ENCODE measurements at regions not wholly inside any gene's neighbourhood (a gene's known extent, or its start where the extent isn't known, plus 50 kb on each side); places are given as distances from the start of the nearest gene placed in this dataset.

DNA sequence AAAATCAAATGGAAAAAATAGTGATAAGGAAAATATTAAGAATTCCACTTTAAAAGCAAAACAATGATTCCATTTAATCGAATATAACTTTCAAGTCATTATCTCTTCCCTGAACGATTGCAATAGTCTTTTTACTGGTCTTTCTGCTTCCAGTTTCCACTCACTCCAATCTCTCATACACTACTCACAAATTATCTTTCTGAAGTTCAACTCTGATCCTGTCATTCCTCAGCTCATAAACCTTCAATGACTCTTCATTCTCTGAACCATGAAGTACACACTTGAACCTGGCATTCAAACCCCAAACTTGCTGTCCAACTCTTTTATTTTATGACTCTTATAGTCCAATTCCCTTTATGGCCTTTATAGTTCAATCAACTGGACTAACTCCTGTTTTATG, 304.1 kb upstream of the TCF21 start:
- no peaks in the 10 kb centered on the region for H3K9me3 ChIP-seq (ENCODE audit: low read length)
- FAIRE-seq = no peak
- CTCF ChIA-PET (ENCODE audit: low intra/inter-chr PET ratio, low total read pairs) = no interaction called here

GRCh38 chr6:133585978-133586377, 302.9 kb upstream of the TCF21 start:
- Histone ChIP-seq H4K20me1 (ENCODE audit: insufficient read depth, low read length) (no peaks in the 10 kb centered on the region), H3K9ac (ENCODE audit: insufficient read depth, low read depth, low read length) (no peak overlapping the region), H3K9me3 (ENCODE audit: low read length) (no peaks in the 10 kb centered on the region), H2AFZ (ENCODE audit: low read length) (no peak overlapping the region), H3K79me2 (ENCODE audit: insufficient read depth, low read length) (no peaks in the 10 kb centered on the region), H3K36me3 (replicated peaks in 1 of 2; ENCODE audit: control insufficient read depth in 1 of 2, insufficient read depth in 2 of 2, low read length in 2 of 2) (no peaks in the 10 kb centered on the region), H3K27me3 (ENCODE audit: control insufficient read depth in 1 of 2, insufficient read depth in 2 of 2, low read length in 2 of 2) (no peaks in the 10 kb centered on the region), H3K4me2 (ENCODE audit: low read depth, low read length) (no peak overlapping the region), H3K4me1 (ENCODE audit: insufficient read depth, low read length) (no peaks in the 10 kb centered on the region), H3K4me3 (replicated peaks in 1 of 3; ENCODE audit: insufficient read depth in 1 of 3, low read depth in 2 of 3, low read length in 3 of 3) (no peak overlapping the region), H3K27ac (ENCODE audit: extremely low read length, insufficient read depth, low read length) (no peak overlapping the region)
- DNase-seq (ENCODE audit: low spot score) = no peak
- no peak for TF ChIP-seq ZNF383 (CRISPR knock-in tag; IDR thresholded peaks at IDR 0.05; ENCODE audit: borderline replicate concordance)
- no peak for TF ChIP-seq ZNF616 (CRISPR knock-in tag; IDR thresholded peaks at IDR 0.05; ENCODE audit: low read depth)
- TF ChIP-seq ELF3 (CRISPR knock-in tag; IDR thresholded peaks at IDR 0.05) = no peak
- TF ChIP-seq ATRX (CRISPR knock-in tag; IDR thresholded peaks at IDR 0.05; ENCODE audit: borderline replicate concordance) = no peak
- TF ChIP-seq SPEN (CRISPR knock-in tag; IDR thresholded peaks at IDR 0.05; ENCODE audit: low read depth) = no peak
- TF ChIP-seq ZNF33B (CRISPR knock-in tag; IDR thresholded peaks at IDR 0.05) = no peak
- TF ChIP-seq ZNF232 (CRISPR knock-in tag; IDR thresholded peaks at IDR 0.05; ENCODE audit: borderline replicate concordance) = no peak
- TF ChIP-seq PHF20 (CRISPR knock-in tag; IDR thresholded peaks at IDR 0.05) = no peak
- no peak for TF ChIP-seq ZBTB21 (CRISPR knock-in tag; IDR thresholded peaks at IDR 0.05)
- no peak for TF ChIP-seq TBL1XR1 (IDR thresholded peaks at IDR 0.05; ENCODE audit: borderline replicate concordance, low read length, partially characterized antibody)
- WGBS (ENCODE audit: low lambda C conversion rate) = 4% methylated on average over 2 of the region's 2 CpGs
- in situ Hi-C loops (cut with HindIII; ENCODE audit: extremely low pct_ligation_motif_present, low pct_unique_long_range_greater_than_20kb) (no loop called here), intact Hi-C loops (cut with micrococcal nuclease; ENCODE audit: unreplicated experiment) (no loop called here)
- CTCF ChIA-PET (ENCODE audit: low intra/inter-chr PET ratio, low total read pairs) = no interaction called here
- no TSS peak for BruUV-seq (replicated peaks)
- ATAC-seq = no peak
- FAIRE-seq = no peak
- POLR2A ChIA-PET = no interaction called here

More for the DNA sequence above, 304.1 kb upstream of the TCF21 start:
- in situ Hi-C loops (cut with HindIII; ENCODE audit: extremely low pct_ligation_motif_present, low pct_unique_long_range_greater_than_20kb) = no loop called here
- BruUV-seq (replicated peaks) = no TSS peak
- H3K4me3 ChIP-seq (replicated peaks in 1 of 3; ENCODE audit: insufficient read depth in 1 of 3, low read depth in 2 of 3, low read length in 3 of 3) = no peak overlapping the region
- no peak overlapping the region for H3K27ac ChIP-seq (ENCODE audit: extremely low read length, insufficient read depth, low read length)
- no peaks in the 10 kb centered on the region for H3K27me3 ChIP-seq (ENCODE audit: control insufficient read depth in 1 of 2, insufficient read depth in 2 of 2, low read length in 2 of 2)
- no peaks in the 10 kb centered on the region for H3K79me2 ChIP-seq (ENCODE audit: insufficient read depth, low read length)
- no peaks in the 10 kb centered on the region for H4K20me1 ChIP-seq (ENCODE audit: insufficient read depth, low read length)
- TF ChIP-seq REPIN1 (CRISPR knock-in tag; IDR thresholded peaks at IDR 0.05; ENCODE audit: borderline replicate concordance, low read depth) (no peak), ZNF451 (CRISPR knock-in tag; IDR thresholded peaks at IDR 0.05) (no peak), ZNF589 (CRISPR knock-in tag; conservative IDR thresholded peaks at IDR 0.05) (no peak), ZBTB3 (CRISPR knock-in tag; IDR thresholded peaks at IDR 0.05; ENCODE audit: borderline replicate concordance, low read depth) (no peak), ZNF225 (CRISPR knock-in tag; IDR thresholded peaks at IDR 0.05) (no peak), WIZ (CRISPR knock-in tag; IDR thresholded peaks at IDR 0.05) (no peak), ZNF101 (CRISPR knock-in tag; IDR thresholded peaks at IDR 0.05; ENCODE audit: borderline replicate concordance, low read depth) (no peak), PHF8 (CRISPR knock-in tag; IDR thresholded peaks at IDR 0.05) (no peak)
- intact Hi-C loops (cut with micrococcal nuclease; ENCODE audit: unreplicated experiment) = no loop called here
- no peak overlapping the region for H3K4me2 ChIP-seq (ENCODE audit: low read depth, low read length)
- POLR2A ChIA-PET = no interaction called here
- H3K9ac ChIP-seq (ENCODE audit: insufficient read depth, low read depth, low read length) = no peak overlapping the region
- no peaks in the 10 kb centered on the region for H3K36me3 ChIP-seq (replicated peaks in 1 of 2; ENCODE audit: control insufficient read depth in 1 of 2, insufficient read depth in 2 of 2, low read length in 2 of 2)
- WGBS (ENCODE audit: low lambda C conversion rate) = 0% methylated on average over 2 of the region's 2 CpGs
- H3K4me1 ChIP-seq (ENCODE audit: insufficient read depth, low read length) = no peaks in the 10 kb centered on the region
- no peak for DNase-seq (ENCODE audit: low spot score)
- ATAC-seq = no peak
- no peak overlapping the region for H2AFZ ChIP-seq (ENCODE audit: low read length)
